NCI-H526 treated with DMSO at 0.1 percent for 48 hours (cell line): ENCODE measurements at regions not wholly inside any gene's neighbourhood (a gene's known extent, or its start where the extent isn't known, plus 50 kb on each side); places are given as distances from the start of the nearest gene placed in this dataset.

Experiments used
- DNase-seq: peaks from one replicate; lab custom pipeline; 2025; lab: John Stamatoyannopoulos, UW

DNA sequence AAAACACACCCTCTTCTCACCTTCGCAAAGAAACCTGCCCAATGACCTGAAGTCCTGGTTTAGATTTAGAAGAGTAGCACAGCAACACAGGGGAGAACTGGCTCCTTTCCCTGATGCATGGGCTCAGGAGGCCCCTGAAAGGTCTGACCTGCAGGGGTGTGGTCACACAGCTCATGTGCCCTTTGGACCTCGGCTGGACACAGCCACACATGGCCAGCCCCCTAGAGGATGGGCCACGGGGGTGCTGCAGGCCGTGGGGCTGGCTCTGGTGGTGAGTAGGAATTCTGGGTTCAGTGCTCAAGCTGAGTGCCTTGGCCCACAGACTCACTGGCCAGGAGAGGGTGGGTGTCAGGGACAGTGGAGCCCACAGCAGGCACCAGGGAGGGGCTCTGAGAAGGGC is 118.5 kb upstream of the ADCY1 start:
- DNase-seq, result no peak

DNA sequence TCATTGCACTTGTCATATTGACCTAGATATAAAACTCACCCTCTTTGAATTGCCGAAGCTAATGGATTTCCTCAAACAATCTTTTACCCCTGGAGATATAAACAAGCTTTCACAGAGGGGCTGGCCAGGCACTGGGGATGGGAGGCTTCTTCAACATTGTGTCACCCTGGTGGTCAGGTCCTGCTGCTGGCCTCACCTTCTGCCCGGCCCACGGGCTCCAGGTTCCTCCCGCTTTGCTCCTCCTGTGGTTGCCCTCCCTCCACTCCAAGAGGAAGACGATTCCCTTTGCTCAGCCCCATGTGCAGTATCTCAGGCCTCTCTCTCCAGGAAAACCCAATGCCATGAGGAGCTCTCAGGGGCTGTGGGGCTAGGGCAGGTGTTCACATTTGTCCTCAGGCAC is 118.1 kb upstream of the ADCY1 start:
- no peak for DNase-seq

DNA sequence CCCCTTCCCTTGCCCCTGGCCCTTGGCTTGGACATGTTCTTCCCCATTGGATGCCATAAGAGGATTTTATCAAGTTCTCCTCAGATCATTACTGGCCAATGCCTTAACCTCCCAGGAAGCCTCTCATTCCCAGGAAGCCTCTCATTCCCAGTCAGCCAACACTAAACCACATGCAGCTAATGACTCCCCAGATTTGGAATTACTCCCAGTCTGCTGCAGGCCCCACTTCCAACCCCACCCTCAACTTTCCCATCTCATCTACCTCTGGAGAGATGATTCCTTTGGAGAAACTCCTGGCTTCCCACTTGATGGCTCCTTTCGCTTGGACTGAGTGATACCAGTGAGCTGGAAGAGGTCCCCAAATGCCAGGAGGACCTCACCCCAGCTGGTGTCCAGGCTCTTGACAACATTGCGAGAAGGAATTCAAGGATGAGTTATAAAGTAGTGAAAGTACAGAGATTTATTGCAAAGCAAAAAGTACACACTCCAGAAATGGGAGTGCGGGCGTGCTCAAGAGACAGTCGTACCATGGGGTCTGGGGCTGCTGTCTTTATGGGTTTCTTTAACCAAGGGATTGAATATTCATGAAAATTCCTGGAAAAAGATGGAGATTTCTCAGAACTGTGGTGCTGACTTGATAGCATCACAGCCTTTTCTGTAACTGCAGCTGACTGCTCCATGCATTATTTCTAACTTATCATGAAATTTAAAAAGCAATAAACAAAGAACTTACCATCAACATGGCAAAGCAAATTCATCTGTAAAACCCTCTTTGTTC is 117.2 kb upstream of the ADCY1 start:
- no peak for DNase-seq

DNA sequence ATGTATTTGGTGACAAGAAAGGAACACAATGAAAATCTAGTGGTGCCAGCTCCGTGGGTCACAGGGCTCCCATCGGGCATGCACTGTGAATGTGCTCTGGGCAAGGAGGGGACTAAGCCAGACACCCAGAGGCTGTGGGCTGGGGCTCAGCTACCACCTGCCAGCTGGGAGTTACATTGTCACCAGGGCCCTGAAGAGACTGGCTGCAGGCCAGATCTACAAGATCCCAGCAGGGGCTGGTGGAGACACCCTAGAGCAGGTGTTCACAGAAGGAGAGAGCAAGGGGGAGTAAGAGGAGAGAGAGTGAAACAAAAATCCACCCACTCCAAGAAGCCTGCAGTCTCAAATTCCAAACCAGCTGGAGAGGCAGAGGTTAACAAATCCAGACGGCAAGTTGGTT is 116.6 kb upstream of the ADCY1 start:
- DNase-seq, result no peak

DNA sequence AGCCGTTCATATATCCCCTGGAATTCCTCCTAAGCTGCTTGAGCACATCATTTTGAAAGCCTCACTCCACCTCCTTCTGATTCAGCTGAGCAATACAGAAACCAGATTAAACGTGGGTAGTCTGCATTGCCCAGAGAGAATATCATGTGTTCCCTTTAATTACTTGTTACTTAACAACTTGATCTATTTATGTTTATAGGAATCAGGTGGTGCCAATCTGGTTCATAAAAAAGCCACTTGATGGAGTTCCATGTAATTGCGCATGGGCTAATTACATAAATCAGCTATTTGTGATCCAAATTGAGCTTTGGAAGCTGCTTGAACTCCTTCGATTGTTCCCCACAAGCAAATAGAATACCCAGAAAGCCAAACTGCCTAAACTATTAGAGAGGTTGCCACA is 114.7 kb upstream of the ADCY1 start:
- no peak for DNase-seq

DNA sequence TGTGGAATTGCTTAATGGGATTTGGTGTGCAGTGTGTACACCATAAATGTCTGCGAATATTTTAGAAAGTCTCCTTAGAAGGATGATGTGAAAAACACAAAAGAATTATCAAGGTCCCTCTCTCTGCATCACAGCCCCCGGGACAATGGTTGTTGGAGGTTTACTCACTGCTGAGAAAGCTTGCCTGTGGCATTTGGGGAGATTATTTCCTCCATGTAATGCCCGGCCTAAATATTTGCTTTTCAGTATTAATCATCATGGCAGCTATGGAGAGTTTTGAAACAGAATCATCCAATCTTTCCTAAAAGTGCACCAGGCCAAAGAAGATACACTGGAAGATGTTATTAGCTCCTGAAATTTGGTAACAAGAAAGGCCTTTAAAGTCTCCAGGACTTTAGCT is 113.8 kb upstream of the ADCY1 start:
- no peak for DNase-seq

DNA sequence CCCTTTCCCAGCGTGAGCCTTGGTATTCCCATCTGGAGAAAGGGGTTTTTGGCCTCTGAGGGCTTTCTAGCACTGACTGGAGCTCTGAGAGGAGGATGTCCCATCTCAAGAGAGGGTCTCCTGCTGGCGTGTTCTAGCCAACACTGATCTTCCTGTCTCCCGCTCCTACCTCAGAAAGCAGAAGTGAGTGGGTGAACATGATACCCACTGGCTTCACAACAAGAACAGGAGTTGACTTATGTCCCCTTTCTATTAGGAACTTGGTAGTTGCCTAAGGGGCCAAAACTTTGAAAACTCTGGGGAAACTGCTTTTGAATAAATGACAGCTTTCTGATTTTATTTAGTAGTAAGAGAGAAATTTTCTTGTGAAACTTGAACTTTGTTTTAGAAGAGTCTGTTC is 113.1 kb upstream of the ADCY1 start:
- DNase-seq, result no peak

DNA sequence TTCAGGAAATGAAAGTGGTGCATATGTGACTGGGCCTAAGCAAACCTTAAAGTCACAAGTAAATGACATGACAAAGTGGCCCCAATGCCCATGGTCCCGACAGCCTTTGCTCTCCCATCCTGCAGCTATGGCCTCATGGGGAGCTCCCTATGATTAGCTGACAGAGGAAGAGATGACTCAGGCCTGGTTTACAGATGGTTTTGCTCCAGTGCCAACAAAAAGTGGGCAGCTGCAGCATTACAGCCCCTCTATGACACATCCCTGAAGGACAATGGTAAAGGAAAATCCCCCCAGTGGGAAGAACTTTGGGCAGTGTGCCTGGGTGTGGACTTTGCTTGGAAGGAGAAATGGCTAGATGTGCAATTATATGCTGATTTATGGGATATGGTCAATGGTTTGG is 105.1 kb upstream of the ADCY1 start:
- DNase-seq, result no peak

DNA sequence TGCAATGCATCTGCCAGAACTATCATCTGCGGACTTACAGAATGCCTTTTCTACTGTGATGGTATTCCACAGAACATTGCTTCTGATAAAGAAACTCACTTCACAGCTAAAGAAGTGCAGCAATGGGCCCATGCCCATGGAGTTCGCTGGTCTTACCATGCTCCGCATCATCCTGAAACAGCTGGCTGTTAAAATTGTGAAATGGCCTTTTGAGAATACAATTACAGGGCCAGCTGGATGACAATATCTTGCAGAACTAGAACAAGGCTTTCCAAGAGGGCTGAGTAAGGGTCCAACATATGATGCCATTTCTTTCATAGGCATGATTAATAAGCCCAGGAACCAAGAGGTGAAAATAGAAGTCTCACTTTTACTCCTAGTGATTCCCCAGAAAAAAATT is 104.1 kb upstream of the ADCY1 start:
- no peak for DNase-seq

DNA sequence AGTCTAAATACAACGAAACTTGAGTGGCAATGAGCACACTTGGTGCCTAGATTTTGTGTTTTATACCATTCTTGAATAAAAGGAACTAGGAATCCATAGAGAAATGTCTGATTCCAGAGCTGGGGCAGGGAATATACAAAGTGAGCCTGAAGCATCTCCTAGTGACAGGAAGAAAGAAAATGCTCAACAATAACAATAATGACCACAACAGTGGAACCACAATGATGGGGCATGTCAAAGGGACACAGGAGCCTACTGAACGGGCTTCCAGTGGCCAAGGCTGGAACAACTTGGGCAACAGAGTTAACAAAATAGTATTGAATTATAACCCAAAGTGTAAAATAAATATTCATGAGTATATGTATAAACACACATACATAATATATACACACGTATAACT is 94.4 kb upstream of the ADCY1 start:
- no peak for DNase-seq

DNA sequence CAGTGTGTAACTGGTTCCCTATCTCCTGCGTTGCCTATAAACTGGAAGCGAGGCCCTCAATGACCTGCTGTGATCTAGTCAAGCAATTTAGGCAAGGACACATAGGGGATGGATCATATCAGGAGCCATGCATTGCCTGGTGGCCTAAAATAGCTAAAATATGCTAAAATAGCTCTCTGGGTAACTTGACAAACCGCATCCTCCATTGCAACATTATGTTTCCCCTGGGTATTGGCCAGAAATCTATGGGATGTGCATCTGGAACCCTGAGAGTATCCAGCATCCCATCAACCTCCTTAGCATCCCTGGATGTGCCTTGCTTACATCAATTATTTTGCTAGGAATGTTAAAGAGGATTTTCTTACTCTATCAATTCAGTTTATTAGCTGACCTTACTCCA is 91.7 kb upstream of the ADCY1 start:
- DNase-seq, result no peak

DNA sequence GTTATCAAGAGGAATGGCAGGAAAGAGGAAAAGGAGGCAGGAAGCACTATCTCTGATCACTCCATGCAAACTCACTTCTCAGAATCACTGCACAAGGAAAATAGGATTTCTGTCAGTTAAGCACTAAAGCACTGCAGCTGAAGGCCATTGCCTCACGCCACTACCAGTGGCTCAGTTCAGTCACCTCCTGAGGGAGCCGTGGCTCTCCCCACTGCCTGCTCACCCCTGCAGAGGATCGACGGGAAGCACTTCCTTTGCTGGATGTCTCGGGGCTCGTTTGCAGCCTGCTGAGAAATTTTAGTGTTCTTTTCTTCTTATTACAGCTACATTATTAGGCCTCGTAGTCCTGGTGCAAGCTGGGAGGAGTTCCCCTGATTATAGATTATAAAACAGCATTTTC is 90.1 kb upstream of the ADCY1 start:
- no peak for DNase-seq

DNA sequence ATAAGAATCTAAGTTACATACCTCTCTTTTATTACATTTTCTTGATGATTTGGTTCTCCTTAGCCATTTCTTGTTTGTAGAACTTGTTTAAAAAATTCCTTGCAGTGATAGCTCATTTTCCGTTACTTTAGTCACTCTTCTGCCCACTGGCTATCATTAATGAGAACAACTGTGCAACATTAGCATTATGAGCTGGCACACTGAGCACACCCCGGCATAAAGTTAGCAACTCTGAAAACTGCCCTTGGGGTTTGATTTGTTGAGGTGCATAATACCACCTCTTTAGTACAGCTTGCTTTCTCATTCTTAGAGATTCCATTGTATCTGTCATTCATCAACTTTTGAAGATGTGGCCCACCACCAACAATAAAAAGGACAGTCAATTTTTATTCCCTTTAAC is 87.6 kb upstream of the ADCY1 start:
- no peak for DNase-seq

DNA sequence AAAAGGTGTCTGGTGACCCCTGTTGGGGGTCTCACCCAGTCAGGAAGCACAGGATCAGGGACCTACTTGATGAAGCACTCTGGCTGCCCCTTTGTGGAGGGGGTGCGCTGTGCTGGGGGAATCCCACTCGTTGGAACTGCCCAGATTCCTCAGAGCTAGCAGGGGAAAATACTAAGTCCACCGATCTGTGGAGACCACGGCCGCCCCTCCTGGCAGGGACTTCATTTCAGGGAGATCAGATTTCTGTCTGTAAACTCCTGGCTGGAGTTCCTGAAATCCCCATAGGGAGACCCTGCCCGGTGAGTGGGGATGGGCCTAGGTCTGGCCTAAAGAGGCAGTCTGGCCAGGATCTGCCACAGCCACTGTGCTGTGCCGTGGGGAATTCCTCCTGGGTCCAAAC is 79.3 kb upstream of the ADCY1 start:
- DNase-seq, result no peak

DNA sequence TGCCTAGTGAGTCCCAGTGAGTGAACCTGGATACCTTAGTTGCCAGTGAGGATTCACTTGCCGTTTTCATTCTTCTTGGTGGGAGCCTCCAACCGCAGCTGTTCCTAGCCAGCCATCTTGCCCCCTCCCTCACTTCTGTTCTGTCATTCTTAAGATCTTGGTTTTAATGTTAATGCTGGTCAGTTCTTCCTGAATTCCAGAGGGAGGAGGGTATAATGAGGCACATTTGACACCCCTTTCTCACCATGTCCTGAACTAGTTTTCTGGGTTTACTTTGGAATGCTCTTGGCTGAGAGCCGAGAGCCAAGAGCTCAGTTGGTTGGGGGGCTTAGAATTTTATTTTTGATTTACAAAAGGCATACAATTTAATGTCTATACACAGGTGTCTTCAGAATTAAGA is 78.5 kb upstream of the ADCY1 start:
- no peak for DNase-seq

DNA sequence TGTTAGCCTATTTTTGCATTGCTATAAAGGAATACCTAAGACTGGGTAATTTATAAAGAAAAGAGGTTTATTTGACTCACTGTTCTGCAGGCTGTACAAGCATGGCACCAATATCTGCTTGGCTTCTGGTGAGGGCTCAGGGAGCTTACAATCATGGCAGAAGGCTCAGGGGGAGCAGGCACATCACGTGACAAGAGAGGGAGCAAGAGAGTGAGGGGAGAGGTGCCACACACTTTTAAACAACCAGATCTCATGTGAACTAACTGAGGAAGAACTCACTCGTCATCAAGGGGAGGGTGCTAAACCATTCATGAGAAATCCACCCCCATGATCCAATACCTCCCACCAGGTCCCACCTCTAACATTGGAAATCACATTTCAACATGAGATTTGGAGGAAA is 73.9 kb upstream of the ADCY1 start:
- DNase-seq, result no peak

DNA sequence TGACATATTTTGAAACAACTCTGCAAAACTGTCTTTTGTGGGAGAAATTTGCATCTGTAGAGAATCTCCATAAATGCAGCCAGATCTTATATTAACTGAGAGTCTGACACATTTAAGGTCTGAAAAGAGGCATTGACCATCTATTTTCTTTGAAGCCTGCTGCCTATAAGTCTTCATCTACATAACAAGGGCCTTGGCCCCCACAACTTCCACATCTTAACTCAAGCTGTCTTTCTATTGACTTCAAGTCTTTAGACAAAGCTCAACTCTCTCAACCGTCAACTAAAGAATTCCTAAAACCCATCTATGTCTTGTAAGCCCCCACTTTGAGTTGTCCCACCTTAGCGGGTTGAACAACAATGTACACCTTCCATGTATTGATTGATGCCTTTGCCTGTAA is 72.4 kb upstream of the ADCY1 start:
- no peak for DNase-seq

DNA sequence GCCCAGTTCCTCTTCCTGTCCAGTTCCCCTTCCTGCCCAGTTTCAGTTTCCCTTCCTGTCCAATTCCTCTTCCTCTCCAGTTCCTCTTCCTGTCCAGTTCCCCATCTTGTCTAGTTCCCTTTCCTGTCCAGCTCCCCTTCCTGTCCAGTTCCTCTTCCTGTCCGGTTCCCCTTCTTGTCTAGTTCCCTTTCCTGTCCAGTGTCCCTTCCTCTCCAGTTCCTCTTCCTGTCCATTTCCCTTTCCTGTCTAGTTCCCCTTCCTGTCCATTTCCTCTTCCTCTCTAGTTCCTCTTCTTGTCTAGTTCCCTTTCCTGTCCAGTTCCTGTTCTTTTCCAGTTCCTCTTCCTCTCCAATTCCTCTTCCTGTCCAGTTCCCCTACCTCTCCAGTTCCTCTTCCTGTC is 68.1 kb upstream of the ADCY1 start:
- DNase-seq, result no peak

DNA sequence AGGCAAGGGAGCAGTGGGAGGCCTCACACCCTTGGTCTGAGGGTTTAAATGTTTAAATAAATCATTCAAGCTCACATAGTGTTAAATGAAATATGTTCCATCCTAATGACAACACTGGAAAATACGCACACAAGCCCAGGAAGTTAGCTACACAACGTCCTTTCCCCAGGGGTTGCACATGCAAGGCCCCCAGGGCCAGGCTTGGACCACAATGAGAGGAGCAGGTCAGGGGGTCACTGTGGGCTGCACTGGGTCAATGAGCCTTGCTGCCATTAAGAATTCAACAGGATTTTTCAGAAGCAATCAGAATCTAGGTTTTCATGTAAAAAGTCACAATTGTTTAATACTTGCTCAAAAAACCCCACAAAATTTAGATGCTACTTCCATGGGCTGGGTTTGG is 64.9 kb upstream of the ADCY1 start:
- DNase-seq, result no peak

DNA sequence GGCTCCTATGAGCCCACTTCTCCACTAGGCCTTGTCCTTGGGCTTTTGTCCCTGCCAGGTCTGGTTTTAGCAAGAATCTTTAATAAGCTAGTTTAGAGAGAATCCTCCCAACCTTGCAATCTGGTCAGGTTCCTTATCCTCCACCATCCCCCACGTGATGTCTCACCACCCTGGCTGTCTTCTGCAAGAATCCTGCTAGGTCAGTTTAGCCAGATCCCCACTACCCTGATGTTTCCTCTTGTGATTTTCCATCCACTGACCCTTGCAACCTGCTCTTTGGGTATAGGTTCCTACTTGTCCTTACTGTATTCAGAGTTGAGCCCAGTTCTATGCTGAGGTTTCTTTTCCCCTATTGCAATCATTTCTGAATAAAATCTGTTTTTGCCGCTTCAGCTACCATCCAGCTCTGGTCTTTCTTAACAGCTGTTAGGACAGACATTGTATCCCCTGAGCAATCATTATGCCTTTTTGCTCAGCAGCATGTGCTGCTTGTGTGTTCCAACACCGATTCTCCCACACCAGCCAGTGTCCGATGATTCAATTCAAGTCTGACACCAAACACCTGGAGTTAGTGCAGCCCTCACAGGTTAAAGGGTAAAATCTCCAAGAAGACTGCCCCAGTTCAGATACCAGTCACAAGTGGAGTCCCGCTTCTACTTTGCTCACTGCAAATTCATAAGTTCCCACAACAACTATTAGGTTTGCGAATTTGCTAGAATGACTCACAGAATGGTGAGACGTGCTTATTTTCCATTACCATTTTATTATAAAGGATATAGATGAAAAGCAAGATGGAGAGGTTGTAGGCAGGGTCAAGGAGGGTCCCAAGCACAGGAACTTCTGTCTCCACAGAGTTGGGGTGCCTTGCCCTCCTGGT is 62.2 kb upstream of the ADCY1 start:
- DNase-seq, result no peak

DNA sequence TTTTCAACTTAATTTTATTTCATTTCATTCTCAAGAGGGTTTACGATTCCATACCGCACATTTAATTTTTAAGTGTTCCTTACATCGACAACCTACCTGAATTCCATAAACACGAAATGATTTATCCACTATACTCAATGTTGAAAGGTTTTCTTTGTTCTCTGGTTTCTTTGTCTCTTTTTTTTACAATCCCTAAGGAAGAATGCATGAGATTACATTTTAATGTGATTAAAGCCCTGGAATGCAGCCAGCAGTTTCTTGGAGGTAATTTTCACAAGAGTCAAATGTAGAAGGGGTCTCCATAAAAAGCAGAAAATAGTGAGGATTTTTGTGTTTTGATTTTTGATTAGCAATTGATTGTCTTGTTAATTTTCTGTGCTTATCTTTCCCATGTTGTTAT is 59.2 kb upstream of the ADCY1 start:
- DNase-seq, result no peak

DNA sequence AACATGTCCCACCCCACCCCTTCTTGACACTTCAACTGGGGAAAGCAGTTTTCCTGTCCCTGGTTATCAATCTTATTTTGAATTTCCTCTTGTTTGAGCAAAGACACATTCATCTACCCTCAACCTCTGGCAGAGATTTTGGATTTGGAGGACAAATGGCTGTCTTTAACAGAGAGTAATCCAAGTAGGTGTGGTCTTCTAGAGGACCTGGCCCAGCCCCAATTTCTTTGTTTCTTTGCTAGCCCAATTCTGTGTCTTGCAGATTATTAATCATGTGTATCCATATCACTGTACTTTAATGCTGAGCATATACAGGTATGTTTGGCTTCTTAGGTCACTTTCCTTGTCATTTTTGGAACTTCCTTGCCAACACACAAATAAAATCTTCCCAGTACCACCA is 58.8 kb upstream of the ADCY1 start:
- no peak for DNase-seq
